ENCODE measurements at regions not wholly inside any gene's neighbourhood (a gene's known extent, or its start where the extent isn't known, plus 50 kb on each side); places are given as distances from the start of the nearest gene placed in this dataset.

DNA sequence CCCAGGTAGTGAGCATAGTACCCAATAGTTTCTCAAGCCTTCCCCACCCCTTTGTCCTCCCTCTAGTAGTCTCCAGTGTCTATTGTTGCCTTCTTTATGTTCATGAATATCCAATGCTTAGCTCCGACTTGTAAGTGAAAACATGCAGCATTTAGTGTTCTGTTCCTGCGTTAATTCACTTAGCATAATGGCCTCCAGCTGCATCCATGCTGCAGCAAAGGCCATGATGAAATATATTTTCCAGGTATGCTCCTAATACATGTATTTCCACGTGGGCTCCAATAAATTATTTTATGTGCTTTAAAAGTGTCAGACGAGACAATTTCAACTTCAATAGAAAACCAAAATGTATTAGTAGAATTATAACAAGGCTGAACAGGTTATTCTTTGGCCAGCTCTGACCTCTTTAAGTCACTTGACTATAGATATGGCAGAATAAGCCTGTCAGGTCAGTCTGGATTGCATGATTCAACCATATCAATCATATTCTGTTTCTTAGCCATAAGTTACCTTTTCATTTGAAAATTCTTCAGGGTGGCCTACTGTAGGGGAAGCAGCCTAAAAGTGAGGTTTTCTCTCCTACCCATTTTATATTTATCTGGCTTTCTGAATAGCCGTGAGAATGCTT lies 2291.6 kb upstream of the WWC1 start:
- no peak for DNase-seq (ENCODE audit: low spot score)
- no peaks in the 10 kb centered on the region for H3K9me3 ChIP-seq (ENCODE audit: control insufficient read depth in 4 of 4, low read length in 3 of 4)
- no peaks in the 10 kb centered on the region for H3K27me3 ChIP-seq (ENCODE audit: control insufficient read depth in 4 of 4, insufficient read depth in 4 of 4, low read length in 3 of 4)
- no peak overlapping the region for H3K27ac ChIP-seq (ENCODE audit: low read depth in 1 of 2, low read length in 2 of 2)
- no peak overlapping the region for H3K4me3 ChIP-seq (ENCODE audit: low read depth in 1 of 3, low read length in 3 of 3)
- no peak overlapping the region for H3K9ac ChIP-seq (ENCODE audit: low read depth in 1 of 2, low read length in 2 of 2)
- TF ChIP-seq JUND (IDR thresholded peaks at IDR 0.05) (no peak), NR2F2 (IDR thresholded peaks at IDR 0.05) (no peak), FOXA1 (IDR thresholded peaks at IDR 0.05) (no peak), TAF1 (conservative IDR thresholded peaks at IDR 0.05) (no peak), GABPA (IDR thresholded peaks at IDR 0.05 in 1 of 2, conservative IDR thresholded peaks at IDR 0.05 in 1 of 2) (no peak), MAX (IDR thresholded peaks at IDR 0.05) (no peak), RXRA (IDR thresholded peaks at IDR 0.05) (no peak), HNF4G (IDR thresholded peaks at IDR 0.05) (no peak), CTCF (IDR thresholded peaks at IDR 0.05; ENCODE audit: low read depth, low read length, missing input control) (no peak), EGR1 (IDR thresholded peaks at IDR 0.05; ENCODE audit: low read depth in 2 of 2) (no peak), YY1 (IDR thresholded peaks at IDR 0.05) (no peak), HNF4A (conservative IDR thresholded peaks at IDR 0.05) (no peak), RAD21 (IDR thresholded peaks at IDR 0.05) (no peak), FOXA2 (IDR thresholded peaks at IDR 0.05) (no peak), ATF3 (IDR thresholded peaks at IDR 0.05) (no peak), SP1 (IDR thresholded peaks at IDR 0.05) (no peak)
- TF ChIP-seq, protein P1, sequence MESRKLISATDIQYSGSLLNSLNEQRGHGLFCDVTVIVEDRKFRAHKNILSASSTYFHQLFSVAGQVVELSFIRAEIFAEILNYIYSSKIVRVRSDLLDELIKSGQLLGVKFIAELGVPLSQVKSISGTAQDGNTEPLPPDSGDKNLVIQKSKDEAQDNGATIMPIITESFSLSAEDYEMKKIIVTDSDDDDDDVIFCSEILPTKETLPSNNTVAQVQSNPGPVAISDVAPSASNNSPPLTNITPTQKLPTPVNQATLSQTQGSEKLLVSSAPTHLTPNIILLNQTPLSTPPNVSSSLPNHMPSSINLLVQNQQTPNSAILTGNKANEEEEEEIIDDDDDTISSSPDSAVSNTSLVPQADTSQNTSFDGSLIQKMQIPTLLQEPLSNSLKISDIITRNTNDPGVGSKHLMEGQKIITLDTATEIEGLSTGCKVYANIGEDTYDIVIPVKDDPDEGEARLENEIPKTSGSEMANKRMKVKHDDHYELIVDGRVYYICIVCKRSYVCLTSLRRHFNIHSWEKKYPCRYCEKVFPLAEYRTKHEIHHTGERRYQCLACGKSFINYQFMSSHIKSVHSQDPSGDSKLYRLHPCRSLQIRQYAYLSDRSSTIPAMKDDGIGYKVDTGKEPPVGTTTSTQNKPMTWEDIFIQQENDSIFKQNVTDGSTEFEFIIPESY (IDR thresholded peaks at IDR 0.05) = no peak
- TF ChIP-seq, protein P2, sequence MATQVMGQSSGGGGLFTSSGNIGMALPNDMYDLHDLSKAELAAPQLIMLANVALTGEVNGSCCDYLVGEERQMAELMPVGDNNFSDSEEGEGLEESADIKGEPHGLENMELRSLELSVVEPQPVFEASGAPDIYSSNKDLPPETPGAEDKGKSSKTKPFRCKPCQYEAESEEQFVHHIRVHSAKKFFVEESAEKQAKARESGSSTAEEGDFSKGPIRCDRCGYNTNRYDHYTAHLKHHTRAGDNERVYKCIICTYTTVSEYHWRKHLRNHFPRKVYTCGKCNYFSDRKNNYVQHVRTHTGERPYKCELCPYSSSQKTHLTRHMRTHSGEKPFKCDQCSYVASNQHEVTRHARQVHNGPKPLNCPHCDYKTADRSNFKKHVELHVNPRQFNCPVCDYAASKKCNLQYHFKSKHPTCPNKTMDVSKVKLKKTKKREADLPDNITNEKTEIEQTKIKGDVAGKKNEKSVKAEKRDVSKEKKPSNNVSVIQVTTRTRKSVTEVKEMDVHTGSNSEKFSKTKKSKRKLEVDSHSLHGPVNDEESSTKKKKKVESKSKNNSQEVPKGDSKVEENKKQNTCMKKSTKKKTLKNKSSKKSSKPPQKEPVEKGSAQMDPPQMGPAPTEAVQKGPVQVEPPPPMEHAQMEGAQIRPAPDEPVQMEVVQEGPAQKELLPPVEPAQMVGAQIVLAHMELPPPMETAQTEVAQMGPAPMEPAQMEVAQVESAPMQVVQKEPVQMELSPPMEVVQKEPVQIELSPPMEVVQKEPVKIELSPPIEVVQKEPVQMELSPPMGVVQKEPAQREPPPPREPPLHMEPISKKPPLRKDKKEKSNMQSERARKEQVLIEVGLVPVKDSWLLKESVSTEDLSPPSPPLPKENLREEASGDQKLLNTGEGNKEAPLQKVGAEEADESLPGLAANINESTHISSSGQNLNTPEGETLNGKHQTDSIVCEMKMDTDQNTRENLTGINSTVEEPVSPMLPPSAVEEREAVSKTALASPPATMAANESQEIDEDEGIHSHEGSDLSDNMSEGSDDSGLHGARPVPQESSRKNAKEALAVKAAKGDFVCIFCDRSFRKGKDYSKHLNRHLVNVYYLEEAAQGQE (IDR thresholded peaks at IDR 0.05) = no peak
- H3K36me3 ChIP-seq (ENCODE audit: control insufficient read depth in 4 of 4, insufficient read depth in 3 of 4, low read depth in 1 of 4, low read length in 3 of 4) = no peaks in the 10 kb centered on the region
- WGBS = 69% methylated on average over 5 of the region's 5 CpGs
- no peaks in the 10 kb centered on the region for H3K4me1 ChIP-seq (ENCODE audit: control insufficient read depth in 4 of 4, insufficient read depth in 4 of 4, low read length in 3 of 4)

Data from liver (tissue), 8 donors.